ENCODE measurements at regions not wholly inside any gene's neighbourhood (a gene's known extent, or its start where the extent isn't known, plus 50 kb on each side); places are given as distances from the start of the nearest gene placed in this dataset.

- TF ChIP-seq CTCF (IDR thresholded peaks at IDR 0.05): no peak
- TF ChIP-seq POLR2A (IDR thresholded peaks at IDR 0.05): no peak
Observed at GRCh38 chr13:22081430-22081829, 410.6 kb downstream of the FGF9 start.

All from testis (tissue), 2 donors.